Astrocyte (in vitro differentiated cells and primary cell): ENCODE measurements at regions not wholly inside any gene's neighbourhood (a gene's known extent, or its start where the extent isn't known, plus 50 kb on each side); places are given as distances from the start of the nearest gene placed in this dataset.
"Not testable (repeated sequence)": the region's sequence is repeated elsewhere in the genome, so short reads cannot be mapped to it uniquely, and the experiment has no call there.

Experiments used
- DNase-seq: peaks from one replicate; pipeline ENCODE4 v3.0.0-alpha.2; 2010; ENCODE audit warnings: low read depth
- FAIRE-seq: peaks from 2 replicates; lab custom pipeline; 2011; peaks lifted over from hg19 to GRCh38; lab: Jason Lieb, UNC
- H2AFZ ChIP-seq: 2 replicates; pipeline ENCODE4 v1.6.0; 2012; ENCODE audit warnings: low read depth, low read length, inconsistent platforms
- H3K27ac ChIP-seq: 2 replicates; pipeline ENCODE4 v1.5.1; 2011; ENCODE audit warnings: low read depth, low read length, inconsistent platforms
- H3K27me3 ChIP-seq: 2 replicates; pipeline ENCODE4 v1.6.0; 2011; ENCODE audit warnings: low read length, inconsistent platforms; ENCODE audit not compliant: insufficient read depth
- H3K36me3 ChIP-seq: 2 replicates; pipeline ENCODE4 v1.5.1; 2011; ENCODE audit warnings: low read length, inconsistent platforms; ENCODE audit not compliant: insufficient read depth
- H3K4me1 ChIP-seq: 2 replicates; pipeline ENCODE4 v1.5.1; 2011; ENCODE audit warnings: low read length, inconsistent platforms; ENCODE audit not compliant: insufficient read depth
- H3K4me2 ChIP-seq: 2 replicates; pipeline ENCODE4 v1.6.0; 2012; ENCODE audit warnings: low read length, inconsistent platforms
- H3K4me3 ChIP-seq: 2 replicates; pipeline ENCODE4 v1.5.1; 2011; ENCODE audit warnings: low read depth, mild to moderate bottlenecking, low read length, inconsistent platforms; ENCODE audit not compliant: insufficient read depth
- H3K79me2 ChIP-seq: 2 replicates; pipeline ENCODE4 v1.6.0; 2012; ENCODE audit warnings: mild to moderate bottlenecking, low read length, inconsistent platforms; ENCODE audit not compliant: insufficient read depth
- H3K9ac ChIP-seq: 2 replicates; pipeline ENCODE4 v1.6.0; 2012; ENCODE audit warnings: mild to moderate bottlenecking, low read length, inconsistent platforms
- H3K9me3 ChIP-seq: 2 replicates; pipeline ENCODE4 v1.5.1; 2012; ENCODE audit warnings: low read depth, mild to moderate bottlenecking, low read length, inconsistent platforms; ENCODE audit not compliant: insufficient read depth
- H4K20me1 ChIP-seq: 2 replicates; pipeline ENCODE4 v1.6.0; 2012; ENCODE audit warnings: low read length, inconsistent platforms; ENCODE audit not compliant: insufficient read depth
- H3K27ac Mint-ChIP-seq: one replicate; pipeline ENCODE4 v1.8.0; 2021; ENCODE audit warnings: mild to moderate bottlenecking, mixed read lengths; ENCODE audit not compliant: unreplicated experiment
- H3K27me3 Mint-ChIP-seq: one replicate; pipeline ENCODE4 v1.8.0; 2021; ENCODE audit warnings: low read depth, mixed read lengths; ENCODE audit not compliant: unreplicated experiment
- H3K36me3 Mint-ChIP-seq: one replicate; pipeline ENCODE4 v1.8.0; 2021; ENCODE audit warnings: low read depth, mixed read lengths; ENCODE audit not compliant: unreplicated experiment
- H3K4me1 Mint-ChIP-seq: one replicate; pipeline ENCODE4 v1.8.0; 2021; ENCODE audit warnings: low read depth, mixed read lengths; ENCODE audit not compliant: unreplicated experiment
- H3K4me3 Mint-ChIP-seq: one replicate; pipeline ENCODE4 v1.8.0; 2021; ENCODE audit warnings: mild to moderate bottlenecking, moderate library complexity, mixed read lengths; ENCODE audit not compliant: unreplicated experiment
- H3K9me3 Mint-ChIP-seq: one replicate; pipeline ENCODE4 v1.8.0; 2021; ENCODE audit warnings: mild to moderate bottlenecking, mixed read lengths; ENCODE audit not compliant: unreplicated experiment
- CTCF ChIP-seq: IDR thresholded peaks from 2 replicates; pipeline ENCODE4 v1.5.1; 2011; ENCODE audit warnings: low read depth, mild to moderate bottlenecking, inconsistent platforms, low read length, moderate library complexity; ENCODE audit not compliant: insufficient read depth
- EZH2 ChIP-seq: IDR thresholded peaks from 2 replicates; pipeline ENCODE4 v1.6.1; 2012; ENCODE audit warnings: mild to moderate bottlenecking, low read length, inconsistent platforms; ENCODE audit not compliant: insufficient read depth

- TF ChIP-seq EZH2: no peak
- no peak for TF ChIP-seq CTCF
- H3K27ac Mint-ChIP-seq: no peak overlapping the region
- DNase-seq (no peak), FAIRE-seq (no peak)
- H3K4me3 Mint-ChIP-seq: no peak overlapping the region
- H3K4me2 ChIP-seq: no peak overlapping the region
- no peak overlapping the region for H2AFZ ChIP-seq
- H3K27ac ChIP-seq: no peak overlapping the region
- H3K9me3 ChIP-seq: no peaks in the 10 kb centered on the region
- H3K9ac ChIP-seq: no peak overlapping the region
- no peaks in the 10 kb centered on the region for H3K36me3 Mint-ChIP-seq
- H3K4me1 ChIP-seq: no peaks in the 10 kb centered on the region
- no peak overlapping the region for H3K4me3 ChIP-seq
- H3K79me2 ChIP-seq: no peaks in the 10 kb centered on the region
- H3K4me1 Mint-ChIP-seq: no peaks in the 10 kb centered on the region
- H3K9me3 Mint-ChIP-seq: no peaks in the 10 kb centered on the region
- H3K27me3 ChIP-seq: peaks cover 3% of the 10 kb centered on the region
- H3K27me3 Mint-ChIP-seq: peaks cover 23% of the 10 kb centered on the region
- H3K36me3 ChIP-seq: no peaks in the 10 kb centered on the region
- no peaks in the 10 kb centered on the region for H4K20me1 ChIP-seq
These were observed 91.3 kb upstream of the MAP3K7 start for GRCh38 chr6:90678049-90678779.

- H2AFZ ChIP-seq: no peak overlapping the region
- H3K36me3 ChIP-seq: no peaks in the 10 kb centered on the region
- no peaks in the 10 kb centered on the region for H3K4me1 ChIP-seq
- H3K9me3 ChIP-seq: no peaks in the 10 kb centered on the region
- FAIRE-seq (no peak), DNase-seq (no peak)
- H3K4me3 ChIP-seq: no peak overlapping the region
- H3K9ac ChIP-seq: no peak overlapping the region
- no peak overlapping the region for H3K4me2 ChIP-seq
- TF ChIP-seq CTCF (no peak), EZH2 (no peak)
- no peaks in the 10 kb centered on the region for H4K20me1 ChIP-seq
- H3K36me3 Mint-ChIP-seq: no peaks in the 10 kb centered on the region
- no peak overlapping the region for H3K27ac ChIP-seq
- no peak overlapping the region for H3K27ac Mint-ChIP-seq
- no peak overlapping the region for H3K4me3 Mint-ChIP-seq
- peaks cover 23% of the 10 kb centered on the region for H3K27me3 Mint-ChIP-seq
- H3K4me1 Mint-ChIP-seq: no peaks in the 10 kb centered on the region
- no peaks in the 10 kb centered on the region for H3K9me3 Mint-ChIP-seq
- H3K79me2 ChIP-seq: no peaks in the 10 kb centered on the region
- H3K27me3 ChIP-seq: peaks cover 3% of the 10 kb centered on the region
These were observed 90.6 kb upstream of the MAP3K7 start for GRCh38 chr6:90677440-90677839.

GRCh38 chr6:90676516-90677300 is 89.8 kb upstream of the MAP3K7 start:
- Histone ChIP-seq H3K27me3 (peaks cover 3% of the 10 kb centered on the region), H3K36me3 (no peaks in the 10 kb centered on the region), H2AFZ (no peak overlapping the region), H4K20me1 (no peaks in the 10 kb centered on the region), H3K9me3 (no peaks in the 10 kb centered on the region), H3K4me2 (no peak overlapping the region), H3K9ac (no peak overlapping the region), H3K79me2 (no peaks in the 10 kb centered on the region), H3K27ac (no peak overlapping the region), H3K4me3 (no peak overlapping the region), H3K4me1 (no peaks in the 10 kb centered on the region)
- Mint-ChIP-seq H3K27ac (no peak overlapping the region), H3K4me1 (no peaks in the 10 kb centered on the region), H3K27me3 (peaks cover 23% of the 10 kb centered on the region), H3K9me3 (no peaks in the 10 kb centered on the region), H3K36me3 (no peaks in the 10 kb centered on the region), H3K4me3 (no peak overlapping the region)
- FAIRE-seq (no peak), DNase-seq (no peak)
- TF ChIP-seq EZH2: no peak
- TF ChIP-seq CTCF: no peak

GRCh38 chr6:90675107-90675506 is 88.2 kb upstream of the MAP3K7 start:
- peaks cover 23% of the 10 kb centered on the region for H3K27me3 Mint-ChIP-seq
- not testable (repeated sequence) for FAIRE-seq, H3K4me3 Mint-ChIP-seq, H2AFZ ChIP-seq, H3K4me1 Mint-ChIP-seq, H4K20me1 ChIP-seq, H3K4me3 ChIP-seq, H3K79me2 ChIP-seq, H3K27ac ChIP-seq, H3K36me3 Mint-ChIP-seq, H3K36me3 ChIP-seq, H3K4me1 ChIP-seq, H3K9ac ChIP-seq, H3K27me3 ChIP-seq, H3K9me3 Mint-ChIP-seq, H3K4me2 ChIP-seq, DNase-seq, H3K27ac Mint-ChIP-seq, H3K9me3 ChIP-seq
